MCF 10A (cell line): ENCODE measurements at regions not wholly inside any gene's neighbourhood (a gene's known extent, or its start where the extent isn't known, plus 50 kb on each side); places are given as distances from the start of the nearest gene placed in this dataset.

Source experiments
- BruUV-seq: library from RNA; stranded (reverse); fragments of 400-500 nt; replicated peaks from 2 replicates; lab custom pipeline; 2021; lab: Mats Ljungman, UMichigan
- CTCF ChIA-PET: fragments of 300-600 bp; sonication (Branson Sonifier 250); formaldehyde crosslinking; extraction: SDS; loops from one replicate; lab custom pipeline; 2021; ENCODE audit warnings: antibody characterized with exemption, inconsistent platforms; lab: Yijun Ruan, JAX
- POLR2A ChIA-PET: fragments of 300-600, 350-650 bp; sonication (Branson Sonifier 250); formaldehyde crosslinking; extraction: SDS; loops from one replicate; lab custom pipeline; 2020; ENCODE audit warnings: antibody characterized with exemption, inconsistent platforms; lab: Yijun Ruan, JAX
- DNase-seq: peaks from one replicate; pipeline ENCODE4 v3.0.0-alpha.2; 2018; ENCODE audit not compliant: unreplicated experiment
- H3K27ac Mint-ChIP-seq: one replicate; pipeline ENCODE4 v1.8.0; 2022; ENCODE audit warnings: mild to moderate bottlenecking, low read depth, mixed read lengths; ENCODE audit not compliant: unreplicated experiment
- H3K27me3 Mint-ChIP-seq: one replicate; pipeline ENCODE4 v1.8.0; 2022; ENCODE audit warnings: mixed read lengths; ENCODE audit not compliant: insufficient read depth, unreplicated experiment
- H3K36me3 Mint-ChIP-seq: one replicate; pipeline ENCODE4 v1.8.0; 2022; ENCODE audit warnings: mild to moderate bottlenecking, moderate library complexity, mixed read lengths; ENCODE audit not compliant: insufficient read depth, unreplicated experiment
- H3K4me1 Mint-ChIP-seq: one replicate; pipeline ENCODE4 v1.8.0; 2022; ENCODE audit warnings: mixed read lengths; ENCODE audit not compliant: insufficient read depth, unreplicated experiment
- H3K4me3 Mint-ChIP-seq: one replicate; pipeline ENCODE4 v1.8.0; 2022; ENCODE audit warnings: mild to moderate bottlenecking, moderate library complexity, mixed read lengths; ENCODE audit not compliant: unreplicated experiment
- H3K9me3 Mint-ChIP-seq: one replicate; pipeline ENCODE4 v1.8.0; 2022; ENCODE audit warnings: mixed read lengths; ENCODE audit not compliant: unreplicated experiment
- CTCF ChIP-seq: fragments of 200-600 bp; IDR thresholded peaks from one replicate; pipeline ENCODE4 v1.8.0; 2022; ENCODE audit warnings: antibody characterized with exemption, mild to moderate bottlenecking; ENCODE audit not compliant: unreplicated experiment
- intact Hi-C: fragments of 100-400 bp; cut with micrococcal nuclease; formaldehyde crosslinking; loops from 2 replicates; pipeline ENCODE4 v1.14.1; 2022

DNA sequence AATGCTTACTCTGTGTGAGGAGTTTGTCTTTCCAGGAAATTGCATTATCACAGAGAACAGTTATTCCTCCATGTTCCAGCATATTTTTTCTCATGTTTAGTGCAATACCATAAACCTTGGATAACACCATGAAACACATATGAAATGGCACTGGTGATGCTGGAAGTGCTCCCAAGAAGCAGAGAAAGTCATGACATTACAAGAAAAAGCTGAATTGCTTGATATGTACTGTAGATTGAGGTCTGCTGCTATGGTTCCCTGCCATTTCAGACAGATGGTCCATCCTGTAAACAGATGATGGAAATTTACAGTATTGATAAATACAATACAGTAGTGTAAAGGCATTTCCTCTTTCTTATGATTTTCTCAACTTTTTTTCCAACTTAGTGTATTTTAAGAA lies 422.1 kb downstream of the LRRIQ3 start:
- CTCF ChIA-PET: no interaction called here
- intact Hi-C loops: no loop called here
- H3K27ac Mint-ChIP-seq: no peak overlapping the region
- no TSS peak for BruUV-seq
- H3K36me3 Mint-ChIP-seq: no peaks in the 10 kb centered on the region
- TF ChIP-seq CTCF: no peak
- POLR2A ChIA-PET: no interaction called here
- H3K27me3 Mint-ChIP-seq: no peaks in the 10 kb centered on the region
- no peaks in the 10 kb centered on the region for H3K9me3 Mint-ChIP-seq
- H3K4me3 Mint-ChIP-seq: no peak overlapping the region
- no peak for DNase-seq
- no peaks in the 10 kb centered on the region for H3K4me1 Mint-ChIP-seq

DNA sequence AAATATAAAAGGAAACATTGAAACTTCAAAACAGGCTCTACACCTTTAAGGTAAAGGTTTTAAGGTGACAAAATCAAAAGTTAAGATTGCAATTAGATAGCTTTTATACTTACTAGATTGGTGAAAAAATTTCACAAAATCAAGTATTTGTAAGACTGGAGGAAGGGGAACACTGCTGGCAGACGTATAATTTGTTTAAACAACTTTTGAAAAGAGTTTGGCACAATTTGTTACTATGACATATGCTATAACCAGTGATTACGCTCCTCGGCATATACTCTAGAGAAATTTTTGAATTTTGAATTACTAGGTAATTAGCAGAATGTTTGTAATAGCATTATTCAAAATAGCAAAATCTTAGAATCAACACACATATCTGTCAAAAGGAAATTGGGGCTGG lies 425.0 kb downstream of the LRRIQ3 start:
- DNase-seq: no peak
- TF ChIP-seq CTCF: no peak
- H3K27ac Mint-ChIP-seq: no peak overlapping the region
- H3K36me3 Mint-ChIP-seq: no peaks in the 10 kb centered on the region
- ChIA-PET POLR2A (no interaction called here), CTCF (interaction anchor here (1.4 kb wide), 1 partner anchor 14 kb away, joined by 4 read pairs; no protein-coding TSS in a partner anchor)
- no peaks in the 10 kb centered on the region for H3K9me3 Mint-ChIP-seq
- H3K4me1 Mint-ChIP-seq: no peaks in the 10 kb centered on the region
- BruUV-seq: no TSS peak
- intact Hi-C loops: no loop called here
- H3K4me3 Mint-ChIP-seq: no peak overlapping the region
- no peaks in the 10 kb centered on the region for H3K27me3 Mint-ChIP-seq

DNA sequence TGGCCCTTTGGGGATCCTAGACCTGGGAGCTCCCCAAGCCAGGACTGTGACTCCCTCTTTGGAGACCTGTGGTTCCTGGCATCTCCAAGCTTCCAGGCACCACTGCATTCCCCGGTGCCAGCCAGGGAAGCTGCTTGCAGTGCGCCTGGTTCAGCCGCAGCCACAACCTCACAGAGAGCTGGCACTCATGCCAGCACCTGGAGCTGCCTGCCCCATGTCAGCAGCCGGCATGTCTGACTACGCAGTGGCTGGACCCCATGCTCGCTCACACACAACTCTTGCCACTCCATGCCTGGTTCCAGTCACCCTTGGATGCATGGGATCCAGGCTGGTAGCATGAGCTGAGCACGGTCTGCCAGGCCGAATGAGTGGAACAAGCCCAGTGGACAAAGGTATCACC lies 426.6 kb downstream of the LRRIQ3 start:
- ChIA-PET POLR2A (interaction anchor here (0.5 kb wide), 1 partner anchor 215 kb away, joined by 3 read pairs; no protein-coding TSS in a partner anchor), CTCF (interaction anchor here (1.4 kb wide), 1 partner anchor 12 kb away, joined by 4 read pairs; no protein-coding TSS in a partner anchor)
- H3K36me3 Mint-ChIP-seq: no peaks in the 10 kb centered on the region
- H3K4me1 Mint-ChIP-seq: no peaks in the 10 kb centered on the region
- intact Hi-C loops: no loop called here
- H3K9me3 Mint-ChIP-seq: no peaks in the 10 kb centered on the region
- no peak overlapping the region for H3K4me3 Mint-ChIP-seq
- no peak for TF ChIP-seq CTCF
- DNase-seq: no peak
- no TSS peak for BruUV-seq
- H3K27ac Mint-ChIP-seq: no peak overlapping the region
- H3K27me3 Mint-ChIP-seq: no peaks in the 10 kb centered on the region

GRCh38 chr1:73770109-73770905 lies 427.7 kb downstream of the LRRIQ3 start:
- Mint-ChIP-seq H3K9me3 (no peaks in the 10 kb centered on the region), H3K4me1 (no peaks in the 10 kb centered on the region), H3K36me3 (no peaks in the 10 kb centered on the region), H3K27me3 (no peaks in the 10 kb centered on the region), H3K4me3 (no peak overlapping the region), H3K27ac (no peak overlapping the region)
- no peak for TF ChIP-seq CTCF
- DNase-seq: no peak
- ChIA-PET CTCF (interaction anchor here (0.5 kb wide), 1 partner anchor 447 kb away, joined by 4 read pairs; no protein-coding TSS in a partner anchor), POLR2A (no interaction called here)
- no TSS peak for BruUV-seq
- intact Hi-C loops: no loop called here
